ENCODE measurements at regions not wholly inside any gene's neighbourhood (a gene's known extent, or its start where the extent isn't known, plus 50 kb on each side); places are given as distances from the start of the nearest gene placed in this dataset.
A peak's percentile ranks its signal among the peaks of the same experiment; 100 is the strongest.

- Mint-ChIP-seq H3K36me3 (ENCODE audit: low read depth) (no peaks in the 10 kb centered on the region), H3K4me1 (peaks cover 33% of the 10 kb centered on the region), H3K9me3 (no peaks in the 10 kb centered on the region), H3K27me3 (ENCODE audit: low read depth, poor library complexity) (peaks cover 73% of the 10 kb centered on the region), H3K4me3 (no peak overlapping the region), H3K27ac (no peak overlapping the region)
- TF ChIP-seq CTCF (IDR thresholded peaks at IDR 0.05), result no peak
- no peak for DNase-seq
Observed at GRCh38 chr11:19513253-19513652, 199.4 kb upstream of the NAV2 start.

GRCh38 chr11:19512618-19513017, 200.0 kb upstream of the NAV2 start:
- no peak for DNase-seq
- Mint-ChIP-seq H3K27ac (no peak overlapping the region), H3K27me3 (ENCODE audit: low read depth, poor library complexity) (peaks cover 72% of the 10 kb centered on the region), H3K4me3 (no peak overlapping the region), H3K4me1 (peaks cover 34% of the 10 kb centered on the region), H3K36me3 (ENCODE audit: low read depth) (no peaks in the 10 kb centered on the region), H3K9me3 (no peaks in the 10 kb centered on the region)
- TF ChIP-seq CTCF (IDR thresholded peaks at IDR 0.05), result no peak

GRCh38 chr11:19511413-19512183, 201.0 kb upstream of the NAV2 start:
- H3K4me3 Mint-ChIP-seq, result no peak overlapping the region
- DNase-seq, result no peak
- peak overlapping the region; percentile 18 for H3K27ac Mint-ChIP-seq
- no peak for TF ChIP-seq CTCF (IDR thresholded peaks at IDR 0.05)
- H3K9me3 Mint-ChIP-seq, result no peaks in the 10 kb centered on the region
- peaks cover 32% of the 10 kb centered on the region for H3K4me1 Mint-ChIP-seq
- peaks cover 73% of the 10 kb centered on the region for H3K27me3 Mint-ChIP-seq (ENCODE audit: low read depth, poor library complexity)
- H3K36me3 Mint-ChIP-seq (ENCODE audit: low read depth), result no peaks in the 10 kb centered on the region

- no peak overlapping the region for H3K27ac Mint-ChIP-seq
- no peaks in the 10 kb centered on the region for H3K36me3 Mint-ChIP-seq (ENCODE audit: low read depth)
- H3K27me3 Mint-ChIP-seq (ENCODE audit: low read depth, poor library complexity), result peaks cover 75% of the 10 kb centered on the region
- no peak for DNase-seq
- H3K4me3 Mint-ChIP-seq, result no peak overlapping the region
- no peaks in the 10 kb centered on the region for H3K9me3 Mint-ChIP-seq
- H3K4me1 Mint-ChIP-seq, result peaks cover 26% of the 10 kb centered on the region
- TF ChIP-seq CTCF (IDR thresholded peaks at IDR 0.05), result no peak
Observed at GRCh38 chr11:19511066-19511412, 201.6 kb upstream of the NAV2 start.

GRCh38 chr11:19510468-19510867, 202.2 kb upstream of the NAV2 start:
- no peak for DNase-seq
- Mint-ChIP-seq H3K4me1 (peaks cover 22% of the 10 kb centered on the region), H3K27me3 (ENCODE audit: low read depth, poor library complexity) (peaks cover 77% of the 10 kb centered on the region), H3K9me3 (no peaks in the 10 kb centered on the region), H3K36me3 (ENCODE audit: low read depth) (no peaks in the 10 kb centered on the region), H3K4me3 (no peak overlapping the region), H3K27ac (no peak overlapping the region)
- no peak for TF ChIP-seq CTCF (IDR thresholded peaks at IDR 0.05)

- peaks cover 82% of the 10 kb centered on the region for H3K27me3 Mint-ChIP-seq (ENCODE audit: low read depth, poor library complexity)
- no peak for DNase-seq
- no peaks in the 10 kb centered on the region for H3K36me3 Mint-ChIP-seq (ENCODE audit: low read depth)
- no peak for TF ChIP-seq CTCF (IDR thresholded peaks at IDR 0.05)
- H3K9me3 Mint-ChIP-seq, result no peaks in the 10 kb centered on the region
- peaks cover 22% of the 10 kb centered on the region for H3K4me1 Mint-ChIP-seq
- no peak overlapping the region for H3K4me3 Mint-ChIP-seq
- H3K27ac Mint-ChIP-seq, result no peak overlapping the region
Observed at GRCh38 chr11:19509215-19509614, 203.4 kb upstream of the NAV2 start.

Data from nephron progenitor cell (in vitro differentiated cells).